Ishikawa (cell line): ENCODE measurements at regions not wholly inside any gene's neighbourhood (a gene's known extent, or its start where the extent isn't known, plus 50 kb on each side); places are given as distances from the start of the nearest gene placed in this dataset.

Source experiments
- CEBPB ChIP-seq: IDR thresholded peaks from 2 replicates; pipeline ENCODE4 v1.6.1; 2012
- CREB1 ChIP-seq: IDR thresholded peaks from 2 replicates; pipeline ENCODE4 v1.6.1; 2012; ENCODE audit warnings: low read depth
- EGR1 ChIP-seq: IDR thresholded peaks from 2 replicates; pipeline ENCODE4 v1.6.1; 2012
- EP300 ChIP-seq: IDR thresholded peaks from 2 replicates; pipeline ENCODE4 v1.6.1; 2012; ENCODE audit warnings: borderline replicate concordance
- FOXM1 ChIP-seq: IDR thresholded peaks from 2 replicates; pipeline ENCODE4 v1.6.1; 2012; ENCODE audit warnings: low read depth, borderline replicate concordance
- NFIC ChIP-seq: IDR thresholded peaks from 2 replicates; pipeline ENCODE4 v1.6.1; 2012
- RAD21 ChIP-seq: IDR thresholded peaks from 2 replicates; pipeline ENCODE4 v1.6.1; 2012; ENCODE audit warnings: low read depth
- TAF1 ChIP-seq: IDR thresholded peaks from 2 replicates; pipeline ENCODE4 v1.6.1; 2012; ENCODE audit warnings: low read depth, mild to moderate bottlenecking
- TCF12 ChIP-seq: IDR thresholded peaks from 2 replicates; pipeline ENCODE4 v1.6.1; 2012; ENCODE audit warnings: low read depth
- TEAD4 ChIP-seq: IDR thresholded peaks from 2 replicates; pipeline ENCODE4 v1.6.1; 2012
- YY1 ChIP-seq: IDR thresholded peaks from 2 replicates; pipeline ENCODE4 v1.6.1; 2012; ENCODE audit warnings: low read depth
- ZBTB7A ChIP-seq: IDR thresholded peaks from 2 replicates; pipeline ENCODE4 v1.6.1; 2012; ENCODE audit warnings: low read depth
- TF ChIP-seq, protein P1 (sequence below): IDR thresholded peaks from 2 replicates; pipeline ENCODE4 v1.6.1; 2012; ENCODE audit warnings: low read depth, mild to moderate bottlenecking
- TF ChIP-seq, protein P2 (sequence below): IDR thresholded peaks from 2 replicates; pipeline ENCODE4 v1.6.1; 2012
- TF ChIP-seq, protein P3 (sequence below): IDR thresholded peaks from 2 replicates; pipeline ENCODE4 v1.6.1; 2012

DNA sequence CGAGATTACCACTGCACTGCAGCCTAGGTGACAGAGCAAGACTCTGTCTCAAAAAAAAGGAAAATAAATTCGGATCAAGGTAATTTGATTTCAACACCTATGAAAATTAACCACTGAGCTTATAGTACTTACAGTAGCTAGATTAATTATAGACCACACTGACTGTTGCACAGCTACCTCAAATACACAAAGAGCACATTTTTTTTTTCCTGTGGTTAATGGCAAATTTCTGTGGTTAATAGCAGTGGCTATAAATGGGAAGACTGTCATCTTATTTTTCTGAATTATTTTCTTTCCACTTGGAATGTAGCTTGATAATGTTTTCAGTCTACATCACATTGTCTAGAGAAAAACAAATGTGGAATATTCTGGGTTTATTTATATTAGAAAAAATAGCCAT, 1661.6 kb upstream of the PCDH7 start:
- no peak for TF ChIP-seq RAD21
- no peak for TF ChIP-seq YY1
- TF ChIP-seq NFIC, result no peak

DNA sequence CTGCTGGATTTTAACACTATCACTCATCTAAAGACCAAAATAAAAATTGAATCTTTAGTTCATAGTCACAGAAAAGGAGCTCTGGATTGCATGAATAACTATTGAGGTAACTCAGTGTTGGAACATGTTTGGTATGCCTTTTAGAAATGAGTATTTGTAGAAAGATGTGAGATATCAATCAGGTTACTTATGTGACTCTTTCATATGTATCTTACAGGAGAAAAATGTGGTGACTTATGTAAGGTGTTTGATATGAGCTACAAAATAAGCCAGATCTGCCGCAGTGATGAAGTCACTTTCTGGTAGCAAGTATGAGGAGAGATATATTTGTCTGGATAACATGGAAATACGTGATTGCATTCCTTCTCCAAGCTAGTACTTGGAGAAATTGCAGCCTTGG, 1653.3 kb upstream of the PCDH7 start:
- no peak for TF ChIP-seq FOXM1
- no peak for TF ChIP-seq YY1
- TF ChIP-seq TEAD4, result no peak
- no peak for TF ChIP-seq TAF1
- TF ChIP-seq, protein P1, sequence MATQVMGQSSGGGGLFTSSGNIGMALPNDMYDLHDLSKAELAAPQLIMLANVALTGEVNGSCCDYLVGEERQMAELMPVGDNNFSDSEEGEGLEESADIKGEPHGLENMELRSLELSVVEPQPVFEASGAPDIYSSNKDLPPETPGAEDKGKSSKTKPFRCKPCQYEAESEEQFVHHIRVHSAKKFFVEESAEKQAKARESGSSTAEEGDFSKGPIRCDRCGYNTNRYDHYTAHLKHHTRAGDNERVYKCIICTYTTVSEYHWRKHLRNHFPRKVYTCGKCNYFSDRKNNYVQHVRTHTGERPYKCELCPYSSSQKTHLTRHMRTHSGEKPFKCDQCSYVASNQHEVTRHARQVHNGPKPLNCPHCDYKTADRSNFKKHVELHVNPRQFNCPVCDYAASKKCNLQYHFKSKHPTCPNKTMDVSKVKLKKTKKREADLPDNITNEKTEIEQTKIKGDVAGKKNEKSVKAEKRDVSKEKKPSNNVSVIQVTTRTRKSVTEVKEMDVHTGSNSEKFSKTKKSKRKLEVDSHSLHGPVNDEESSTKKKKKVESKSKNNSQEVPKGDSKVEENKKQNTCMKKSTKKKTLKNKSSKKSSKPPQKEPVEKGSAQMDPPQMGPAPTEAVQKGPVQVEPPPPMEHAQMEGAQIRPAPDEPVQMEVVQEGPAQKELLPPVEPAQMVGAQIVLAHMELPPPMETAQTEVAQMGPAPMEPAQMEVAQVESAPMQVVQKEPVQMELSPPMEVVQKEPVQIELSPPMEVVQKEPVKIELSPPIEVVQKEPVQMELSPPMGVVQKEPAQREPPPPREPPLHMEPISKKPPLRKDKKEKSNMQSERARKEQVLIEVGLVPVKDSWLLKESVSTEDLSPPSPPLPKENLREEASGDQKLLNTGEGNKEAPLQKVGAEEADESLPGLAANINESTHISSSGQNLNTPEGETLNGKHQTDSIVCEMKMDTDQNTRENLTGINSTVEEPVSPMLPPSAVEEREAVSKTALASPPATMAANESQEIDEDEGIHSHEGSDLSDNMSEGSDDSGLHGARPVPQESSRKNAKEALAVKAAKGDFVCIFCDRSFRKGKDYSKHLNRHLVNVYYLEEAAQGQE, result no peak
- TF ChIP-seq NFIC, result no peak
- TF ChIP-seq EP300, result no peak
- no peak for TF ChIP-seq CEBPB

DNA sequence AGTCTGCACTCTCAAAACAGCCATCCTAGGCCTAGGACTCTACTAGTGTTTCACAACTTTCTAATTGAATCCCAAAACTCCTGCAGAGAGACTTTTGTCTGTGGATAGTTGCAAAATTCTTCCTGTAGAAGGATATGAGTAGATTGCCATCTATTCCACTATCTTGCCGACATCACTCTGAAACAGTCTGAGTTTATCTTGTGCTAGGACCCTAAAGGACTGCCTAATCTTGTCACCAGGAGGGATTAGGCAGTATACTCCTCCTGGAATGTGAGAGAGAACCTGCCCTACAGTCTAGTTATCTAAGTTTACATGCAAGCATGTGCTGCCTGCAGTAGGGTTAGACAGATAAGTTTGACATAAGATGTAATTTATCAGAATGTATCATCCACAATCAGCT, 1646.6 kb upstream of the PCDH7 start:
- TF ChIP-seq TCF12, result no peak
- TF ChIP-seq, protein P2, sequence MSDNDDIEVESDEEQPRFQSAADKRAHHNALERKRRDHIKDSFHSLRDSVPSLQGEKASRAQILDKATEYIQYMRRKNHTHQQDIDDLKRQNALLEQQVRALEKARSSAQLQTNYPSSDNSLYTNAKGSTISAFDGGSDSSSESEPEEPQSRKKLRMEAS, result no peak
- no peak for TF ChIP-seq EGR1
- no peak for TF ChIP-seq CEBPB
- no peak for TF ChIP-seq FOXM1
- TF ChIP-seq TEAD4, result no peak
- no peak for TF ChIP-seq NFIC

DNA sequence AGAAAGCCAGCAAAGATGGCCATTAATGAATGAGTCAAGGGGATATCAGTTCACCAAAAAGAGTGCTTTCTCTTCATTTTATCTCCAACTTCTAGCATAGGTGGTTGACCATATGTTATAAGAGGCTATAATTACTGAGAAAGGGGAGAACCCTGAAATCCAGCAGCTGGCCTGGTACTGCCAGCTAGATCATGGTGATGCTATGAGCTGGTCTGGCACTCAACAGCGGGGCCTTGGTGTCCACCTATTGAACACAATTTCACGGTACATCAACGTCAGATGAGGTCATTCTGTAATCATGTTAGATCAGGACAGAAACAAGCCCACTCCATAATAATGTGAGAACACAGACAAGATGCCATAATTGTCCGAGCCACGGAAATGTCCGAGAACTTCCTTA, 1644.8 kb upstream of the PCDH7 start:
- TF ChIP-seq, protein P2, result no peak
- TF ChIP-seq NFIC (no peak), EGR1 (no peak), TEAD4 (no peak), FOXM1 (no peak), ZBTB7A (no peak), CREB1 (no peak), RAD21 (no peak), CEBPB (no peak)

DNA sequence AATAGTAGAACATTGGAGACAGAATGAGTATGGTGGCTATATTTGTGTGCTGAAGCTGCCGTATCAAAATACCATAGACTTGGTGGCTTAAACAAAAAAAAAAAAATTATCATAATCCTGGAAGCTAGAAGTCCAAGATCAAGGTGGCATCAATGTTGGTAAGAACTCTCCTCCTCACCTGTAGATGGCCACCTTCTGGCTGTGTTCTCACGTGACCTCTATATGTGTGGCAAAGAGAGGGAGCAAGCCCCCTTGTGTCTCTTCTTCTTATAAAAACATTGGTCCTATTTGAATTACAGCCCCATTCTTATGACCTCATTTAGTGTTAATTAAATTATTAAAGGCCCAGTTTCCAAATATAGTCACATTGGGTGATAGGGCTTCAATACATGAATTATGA, 1640.9 kb upstream of the PCDH7 start:
- TF ChIP-seq FOXM1, result no peak
- TF ChIP-seq, protein P3, sequence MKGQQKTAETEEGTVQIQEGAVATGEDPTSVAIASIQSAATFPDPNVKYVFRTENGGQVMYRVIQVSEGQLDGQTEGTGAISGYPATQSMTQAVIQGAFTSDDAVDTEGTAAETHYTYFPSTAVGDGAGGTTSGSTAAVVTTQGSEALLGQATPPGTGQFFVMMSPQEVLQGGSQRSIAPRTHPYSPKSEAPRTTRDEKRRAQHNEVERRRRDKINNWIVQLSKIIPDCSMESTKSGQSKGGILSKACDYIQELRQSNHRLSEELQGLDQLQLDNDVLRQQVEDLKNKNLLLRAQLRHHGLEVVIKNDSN, result no peak
- TF ChIP-seq CREB1, result no peak
- TF ChIP-seq TCF12, result no peak
- TF ChIP-seq EGR1, result no peak
- TF ChIP-seq, protein P2, result no peak
- TF ChIP-seq, protein P1, result no peak
- no peak for TF ChIP-seq CEBPB
- no peak for TF ChIP-seq TEAD4
- no peak for TF ChIP-seq EP300
- no peak for TF ChIP-seq NFIC
- TF ChIP-seq ZBTB7A, result no peak
- TF ChIP-seq YY1, result no peak

DNA sequence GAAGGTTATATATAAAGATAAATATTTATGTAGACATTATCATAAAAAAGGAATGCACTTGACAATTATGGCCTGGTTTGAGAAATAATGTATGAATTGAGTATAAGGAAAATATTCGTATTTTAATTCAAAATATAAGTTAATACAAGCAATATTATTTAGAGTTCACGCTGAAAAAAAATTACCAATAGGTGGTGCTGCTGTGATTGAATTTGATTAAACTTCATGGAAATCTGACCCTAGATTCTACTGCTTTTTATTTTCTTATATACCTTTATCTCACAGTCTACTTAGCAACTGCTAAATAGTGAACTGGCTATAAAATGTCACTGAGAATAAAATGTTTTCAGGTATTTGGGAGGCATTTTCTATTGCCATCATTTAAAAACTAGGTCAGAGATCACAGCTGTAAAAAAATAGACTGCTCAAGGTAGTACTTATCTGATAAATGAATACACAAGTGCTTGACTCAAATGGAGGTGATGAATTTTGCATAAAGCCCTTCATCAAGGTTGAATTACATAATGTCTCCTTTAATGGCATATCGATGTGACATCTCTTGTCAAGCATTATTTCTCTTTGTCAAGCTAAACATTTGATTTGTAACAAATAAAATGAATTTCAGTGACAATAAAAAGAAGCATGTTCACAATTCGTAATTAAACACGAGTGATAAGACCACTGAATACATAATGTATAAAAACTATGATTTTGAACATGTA, 1638.8 kb upstream of the PCDH7 start:
- TF ChIP-seq TEAD4 (no peak), RAD21 (peak; percentile 51)

DNA sequence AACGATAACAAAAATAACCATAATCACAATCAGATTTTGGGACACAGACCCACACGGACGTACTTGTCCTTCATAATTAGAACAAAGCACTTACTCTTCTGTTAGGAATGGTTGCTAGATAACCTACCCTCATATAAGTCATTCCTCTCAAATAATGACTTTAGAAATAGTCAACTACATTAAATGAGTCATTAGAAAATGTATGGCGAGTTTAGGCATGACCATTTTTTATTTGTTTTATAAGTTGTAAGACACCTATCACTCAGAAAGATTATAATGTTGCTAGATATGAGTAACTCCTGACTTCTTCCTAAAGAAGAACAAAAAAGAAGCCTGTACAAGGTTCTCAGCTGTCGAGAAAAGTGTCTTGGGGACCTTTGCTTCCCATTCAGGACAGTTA, 1637.5 kb upstream of the PCDH7 start:
- TF ChIP-seq, protein P1, result no peak
- TF ChIP-seq, protein P2, result no peak
- no peak for TF ChIP-seq EP300
- no peak for TF ChIP-seq TEAD4
- TF ChIP-seq RAD21, result no peak
- TF ChIP-seq NFIC, result no peak
- TF ChIP-seq ZBTB7A, result no peak
- no peak for TF ChIP-seq CEBPB
- no peak for TF ChIP-seq FOXM1
- no peak for TF ChIP-seq YY1
- no peak for TF ChIP-seq TCF12
- TF ChIP-seq, protein P3, result no peak
- TF ChIP-seq CREB1, result no peak
